ENCODE measurements at regions not wholly inside any gene's neighbourhood (a gene's known extent, or its start where the extent isn't known, plus 50 kb on each side); places are given as distances from the start of the nearest gene placed in this dataset.
"Not testable (repeated sequence)": the region's sequence is repeated elsewhere in the genome, so short reads cannot be mapped to it uniquely, and the experiment has no call there.

DNA sequence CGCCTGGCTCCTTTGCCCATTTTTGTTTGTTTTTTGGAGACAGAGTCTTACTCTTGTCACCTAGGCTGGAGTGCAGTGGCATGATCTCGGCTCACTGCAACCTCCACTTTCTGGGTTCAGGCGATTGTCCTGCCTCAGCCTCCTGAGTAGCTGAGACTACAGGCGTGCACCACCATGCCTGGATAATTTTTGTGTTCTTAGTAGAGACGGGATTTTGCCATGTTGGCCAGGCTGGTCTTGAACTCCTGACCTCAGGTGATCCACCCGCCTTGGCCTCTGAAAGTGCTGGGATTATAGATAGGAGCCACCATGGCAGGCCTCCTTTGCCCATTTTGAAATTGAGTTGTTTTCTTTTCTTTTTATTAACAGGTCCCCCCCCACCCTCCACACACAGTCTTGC, 89.4 kb upstream of the TPTE start:
- not testable (repeated sequence) for DNase-seq

DNA sequence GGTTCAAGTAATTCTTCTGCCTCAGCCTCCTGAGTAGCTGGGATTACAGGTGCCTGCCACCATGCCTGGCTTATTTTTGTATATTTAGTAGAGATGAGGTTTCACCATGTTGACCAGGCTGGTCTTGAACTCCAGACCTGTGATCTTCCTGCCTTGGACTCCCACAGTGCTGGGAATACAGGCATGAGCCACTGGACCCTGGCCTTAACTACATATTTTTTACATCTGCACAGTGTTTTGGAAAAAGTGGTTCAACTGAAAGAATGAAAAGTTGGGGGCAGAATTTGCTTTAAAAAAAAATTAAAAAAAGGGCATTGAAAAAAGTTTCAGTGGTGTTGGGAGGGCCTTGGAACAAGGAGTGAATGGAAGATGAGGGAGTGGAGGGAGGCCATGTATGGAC, 88.9 kb upstream of the TPTE start:
- not testable (repeated sequence) for DNase-seq

DNA sequence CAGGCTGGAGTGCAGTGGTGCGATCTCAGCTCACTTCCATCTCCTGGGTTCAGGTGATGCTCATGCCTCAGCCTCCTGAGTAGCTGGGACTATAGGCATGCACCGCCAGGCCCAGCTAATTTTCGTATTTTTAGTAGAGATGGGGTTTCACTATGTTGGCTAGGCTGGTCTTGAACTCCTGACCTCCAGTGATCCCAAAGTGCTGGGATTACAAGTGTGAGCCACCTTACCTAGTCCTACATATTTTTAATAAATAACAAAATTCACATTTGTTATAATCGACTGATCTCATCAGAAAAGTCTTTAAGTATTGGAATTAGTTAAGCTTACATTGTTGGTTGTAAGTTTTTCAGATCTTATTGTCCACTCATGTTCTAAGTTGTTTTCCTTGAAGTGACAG, 83.4 kb upstream of the TPTE start:
- DNase-seq: not testable (repeated sequence)

- DNase-seq: not testable (repeated sequence)
These were observed 80.7 kb upstream of the TPTE start for GRCh38 chr21:10440639-10441038.

DNA sequence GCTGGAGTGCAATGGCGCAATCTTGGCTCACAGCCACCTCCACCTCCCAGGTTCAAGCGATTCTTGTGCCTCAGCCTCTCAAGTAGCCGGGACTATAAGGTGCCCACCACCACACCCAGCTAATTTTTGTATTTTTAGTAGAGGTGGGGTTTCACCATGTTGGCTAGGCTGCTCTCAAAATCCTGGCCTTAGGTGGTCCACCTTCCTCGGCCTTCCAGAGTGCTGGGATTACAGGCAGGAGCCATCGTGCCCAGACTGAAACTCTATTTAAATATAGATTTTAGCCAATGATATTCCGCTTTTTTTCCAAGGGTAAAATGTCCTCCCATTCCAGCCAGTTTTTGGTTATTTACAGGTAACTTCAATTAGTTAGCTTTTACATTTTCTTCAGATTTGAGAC, 79.4 kb upstream of the TPTE start:
- not testable (repeated sequence) for DNase-seq

DNA sequence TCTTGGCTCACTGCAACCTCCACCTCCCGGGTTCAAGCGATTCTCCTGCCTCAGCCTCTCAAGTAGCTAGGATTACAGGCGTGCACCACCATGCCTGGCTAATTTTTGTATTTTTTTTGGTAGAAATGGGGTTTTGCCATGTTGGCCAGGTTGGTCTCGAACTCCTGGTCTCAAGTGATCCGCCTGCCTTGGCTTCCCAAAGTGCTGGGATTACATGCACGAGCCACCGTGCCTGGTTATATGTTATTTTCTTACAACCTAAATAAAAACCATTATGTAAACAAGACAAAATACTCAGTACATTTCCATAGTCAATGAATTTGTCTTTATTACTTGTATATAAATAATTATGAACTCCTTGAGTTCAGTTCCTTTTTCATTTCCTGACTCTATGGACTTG, 75.7 kb upstream of the TPTE start:
- not testable (repeated sequence) for DNase-seq

DNA sequence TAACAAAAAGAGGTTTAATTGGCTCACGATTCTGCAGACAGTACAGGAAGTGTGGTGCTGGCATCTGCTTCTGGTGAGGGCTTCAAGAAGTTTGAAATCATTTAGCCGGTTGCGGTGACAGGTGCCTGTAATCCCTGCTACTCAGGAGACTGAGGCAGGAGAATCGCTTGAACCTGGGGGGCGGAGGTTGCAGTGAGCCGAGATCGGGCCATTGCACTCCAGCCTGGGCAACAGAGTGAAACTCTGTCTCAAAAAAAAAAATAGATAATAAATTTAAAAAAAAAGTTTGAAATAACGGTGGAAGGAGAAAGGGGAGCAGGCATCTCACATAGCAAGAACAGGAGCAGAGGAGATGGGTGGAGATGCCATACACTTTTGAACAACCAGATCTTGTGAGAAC, 71.9 kb upstream of the TPTE start:
- not testable (repeated sequence) for DNase-seq

- not testable (repeated sequence) for DNase-seq
These were observed 70.1 kb upstream of the TPTE start for GRCh38 chr21:10451274-10451673.

- not testable (repeated sequence) for DNase-seq
These were observed 63.6 kb upstream of the TPTE start for GRCh38 chr21:10457765-10458164.

- DNase-seq: not testable (repeated sequence)
These were observed 60.4 kb upstream of the TPTE start for GRCh38 chr21:10460957-10461356.

DNA sequence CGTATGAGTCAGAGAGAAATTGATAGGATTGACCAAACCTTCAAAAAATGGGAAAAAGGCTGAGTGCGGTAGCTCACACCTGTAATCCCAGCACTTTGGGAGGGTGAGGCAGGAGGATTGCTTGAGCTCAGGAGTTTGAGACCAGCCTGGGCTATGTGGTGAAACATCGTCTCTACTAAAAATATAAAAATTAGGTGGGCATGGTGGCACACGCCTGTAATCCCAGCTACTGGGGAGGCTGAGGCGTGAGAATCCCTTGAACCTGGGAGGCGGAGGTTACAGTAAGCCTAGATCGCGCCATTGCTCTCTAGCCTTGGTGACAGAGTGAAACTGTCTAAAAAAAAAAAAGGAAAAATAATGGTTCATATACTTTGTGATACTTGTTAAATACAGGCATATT, 59.9 kb upstream of the TPTE start:
- DNase-seq: not testable (repeated sequence)

DNA sequence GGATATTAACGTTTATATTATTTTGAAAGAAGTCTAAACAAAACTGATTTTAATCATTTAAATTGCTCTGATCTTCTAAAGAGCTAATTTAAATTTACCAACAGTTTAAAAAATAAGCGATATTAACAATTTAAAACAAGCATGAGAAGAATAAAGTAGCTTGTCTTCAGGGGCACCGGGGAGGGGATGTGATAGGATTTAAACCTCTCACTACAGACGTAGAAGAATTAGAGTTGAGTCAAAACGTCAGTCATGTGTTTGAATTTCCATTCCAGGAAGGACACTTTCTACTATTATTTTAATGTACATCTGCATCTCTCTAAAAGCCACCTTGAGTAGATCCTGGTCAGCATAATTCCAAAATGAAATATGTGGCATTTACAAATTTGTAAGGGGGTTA, 58.2 kb upstream of the TPTE start:
- DNase-seq: no peak

DNA sequence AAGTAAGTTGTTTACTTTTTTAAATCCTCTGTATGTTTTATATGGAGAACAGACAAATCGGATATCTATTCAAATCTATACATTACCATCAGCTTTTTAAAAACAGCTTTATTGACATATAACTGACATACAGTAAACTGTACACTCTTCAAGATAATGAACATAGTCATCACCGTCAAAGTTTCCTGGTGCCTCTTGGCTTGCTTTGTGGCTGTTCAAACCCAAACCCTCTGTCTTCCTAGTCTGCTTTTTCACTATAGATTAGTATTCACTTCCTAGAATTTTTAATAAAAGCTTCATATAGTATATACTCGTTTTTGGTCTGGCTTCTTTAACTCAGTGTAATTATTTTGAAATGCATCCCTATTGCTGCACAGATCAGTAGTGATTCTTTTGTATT, 56.4 kb upstream of the TPTE start:
- no peak for DNase-seq

- DNase-seq: not testable (repeated sequence)
These were observed 55.8 kb upstream of the TPTE start for GRCh38 chr21:10465524-10466110.

GRCh38 chr21:10466200-10466599, 55.2 kb upstream of the TPTE start:
- no peak for DNase-seq

Measured in NCI-H226 (cell line).